Lower lobe of right lung (tissue), 2 donors: ENCODE measurements at regions not wholly inside any gene's neighbourhood (a gene's known extent, or its start where the extent isn't known, plus 50 kb on each side); places are given as distances from the start of the nearest gene placed in this dataset.

Source experiments
- ATAC-seq, 2 donors: fragments of 200-7000 bp; cut with Tn5 transposase; one replicate each; pipeline ENCODE4 v1.9.1; 2020 to 2022; ENCODE audit warnings: mild to moderate bottlenecking in 2 of 2, moderate library complexity in 2 of 2
- DNase-seq: peaks from one replicate; pipeline ENCODE4 v3.0.0-alpha.2; 2020
- H3K27ac ChIP-seq: fragments of 200-600 bp; one replicate; pipeline ENCODE4 v1.8.0; 2022
- H3K27me3 ChIP-seq: fragments of 200-600 bp; one replicate; pipeline ENCODE4 v1.8.0; 2022; ENCODE audit warnings: low read depth
- H3K36me3 ChIP-seq: fragments of 200-600 bp; one replicate; pipeline ENCODE4 v1.8.0; 2022; ENCODE audit warnings: mild to moderate bottlenecking
- H3K4me1 ChIP-seq: fragments of 200-600 bp; one replicate; pipeline ENCODE4 v1.8.0; 2022
- H3K4me3 ChIP-seq: fragments of 200-600 bp; one replicate; pipeline ENCODE4 v1.8.0; 2022; ENCODE audit warnings: mild to moderate bottlenecking
- H3K9me3 ChIP-seq: fragments of 200-600 bp; one replicate; pipeline ENCODE4 v1.8.0; 2022
- intact Hi-C: fragments of 100-400 bp; cut with DNase I; formaldehyde crosslinking; loops from one replicate; pipeline ENCODE4 v1.11.0; 2022
- TF ChIP-seq, protein P1 (sequence below): fragments of 200-600 bp; IDR thresholded peaks from one replicate; pipeline ENCODE4 v1.8.0; 2022; ENCODE audit warnings: antibody characterized with exemption, mild to moderate bottlenecking
- donor health status: DM: no; HTN: yes; CAD: no; lungs with severe emphysema.

DNA sequence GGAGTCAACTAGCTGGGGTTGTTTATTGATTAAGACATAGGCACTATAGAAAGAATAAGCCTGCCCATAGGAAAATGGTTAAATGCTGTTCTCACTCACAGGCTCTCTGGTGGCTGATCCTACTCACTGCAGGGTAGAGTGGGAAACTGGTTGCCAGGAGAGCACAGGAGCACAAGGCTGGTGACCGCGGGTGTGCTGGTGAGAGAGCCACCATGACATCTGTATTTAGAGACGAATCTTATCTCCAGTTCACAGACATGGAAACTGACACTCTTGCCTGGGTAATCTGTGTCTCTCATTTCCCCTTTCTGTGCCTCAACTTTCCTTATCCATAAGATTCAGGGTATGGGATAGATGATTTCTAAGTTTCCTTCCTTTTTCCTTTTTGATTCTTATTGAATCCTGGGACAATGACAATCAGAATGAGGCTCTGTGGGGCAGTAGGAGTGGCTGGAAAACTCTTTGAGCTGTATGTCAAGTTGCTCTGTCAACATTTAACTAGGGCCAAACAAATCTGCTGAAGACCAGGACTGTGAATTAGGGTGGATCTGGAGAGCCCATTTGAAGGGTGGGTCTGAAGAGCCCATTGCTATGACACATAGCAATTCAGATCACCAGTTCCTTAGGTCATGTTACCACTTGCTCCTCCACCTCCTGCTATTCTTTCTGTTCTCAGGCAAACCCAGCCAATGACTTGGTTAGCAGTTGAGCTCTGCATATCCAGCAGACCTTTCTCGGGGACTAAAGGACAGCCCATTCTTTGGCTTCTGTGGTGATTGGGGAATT lies 286.1 kb upstream of the TBL1XR1 start:
- DNase-seq (no peak), ATAC-seq (peak; percentile 29 to 41)
- Histone ChIP-seq H3K9me3 (no peaks in the 10 kb centered on the region), H3K27me3 (no peaks in the 10 kb centered on the region), H3K27ac (no peak overlapping the region), H3K4me3 (no peak overlapping the region), H3K36me3 (no peaks in the 10 kb centered on the region), H3K4me1 (no peaks in the 10 kb centered on the region)
- intact Hi-C loops, result no loop called here
- TF ChIP-seq, protein P1, sequence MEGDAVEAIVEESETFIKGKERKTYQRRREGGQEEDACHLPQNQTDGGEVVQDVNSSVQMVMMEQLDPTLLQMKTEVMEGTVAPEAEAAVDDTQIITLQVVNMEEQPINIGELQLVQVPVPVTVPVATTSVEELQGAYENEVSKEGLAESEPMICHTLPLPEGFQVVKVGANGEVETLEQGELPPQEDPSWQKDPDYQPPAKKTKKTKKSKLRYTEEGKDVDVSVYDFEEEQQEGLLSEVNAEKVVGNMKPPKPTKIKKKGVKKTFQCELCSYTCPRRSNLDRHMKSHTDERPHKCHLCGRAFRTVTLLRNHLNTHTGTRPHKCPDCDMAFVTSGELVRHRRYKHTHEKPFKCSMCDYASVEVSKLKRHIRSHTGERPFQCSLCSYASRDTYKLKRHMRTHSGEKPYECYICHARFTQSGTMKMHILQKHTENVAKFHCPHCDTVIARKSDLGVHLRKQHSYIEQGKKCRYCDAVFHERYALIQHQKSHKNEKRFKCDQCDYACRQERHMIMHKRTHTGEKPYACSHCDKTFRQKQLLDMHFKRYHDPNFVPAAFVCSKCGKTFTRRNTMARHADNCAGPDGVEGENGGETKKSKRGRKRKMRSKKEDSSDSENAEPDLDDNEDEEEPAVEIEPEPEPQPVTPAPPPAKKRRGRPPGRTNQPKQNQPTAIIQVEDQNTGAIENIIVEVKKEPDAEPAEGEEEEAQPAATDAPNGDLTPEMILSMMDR, result no peak

DNA sequence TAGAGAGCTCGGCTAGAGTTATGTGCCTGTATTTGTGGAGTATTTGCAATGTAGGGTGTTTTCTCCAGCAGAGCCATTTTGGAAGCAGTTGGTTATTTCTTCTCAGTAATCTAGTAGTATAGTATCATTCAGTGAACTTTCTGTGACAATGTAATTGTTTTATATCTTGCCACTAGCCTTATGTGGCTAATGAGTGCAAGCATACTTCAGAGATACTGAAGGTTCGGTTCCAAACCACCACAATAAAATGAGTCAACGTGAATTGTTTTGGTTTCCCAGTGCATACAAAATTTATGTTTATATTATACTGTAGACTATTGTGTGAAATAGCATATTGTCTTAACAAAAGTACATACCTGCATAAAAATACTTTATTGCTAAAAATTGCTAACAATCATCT lies 286.9 kb upstream of the TBL1XR1 start:
- Histone ChIP-seq H3K4me3 (no peak overlapping the region), H3K4me1 (no peaks in the 10 kb centered on the region), H3K27ac (no peak overlapping the region), H3K27me3 (no peaks in the 10 kb centered on the region), H3K36me3 (no peaks in the 10 kb centered on the region), H3K9me3 (no peaks in the 10 kb centered on the region)
- TF ChIP-seq, protein P1, result no peak
- ATAC-seq (no peak), DNase-seq (no peak)
- intact Hi-C loops, result no loop called here

DNA sequence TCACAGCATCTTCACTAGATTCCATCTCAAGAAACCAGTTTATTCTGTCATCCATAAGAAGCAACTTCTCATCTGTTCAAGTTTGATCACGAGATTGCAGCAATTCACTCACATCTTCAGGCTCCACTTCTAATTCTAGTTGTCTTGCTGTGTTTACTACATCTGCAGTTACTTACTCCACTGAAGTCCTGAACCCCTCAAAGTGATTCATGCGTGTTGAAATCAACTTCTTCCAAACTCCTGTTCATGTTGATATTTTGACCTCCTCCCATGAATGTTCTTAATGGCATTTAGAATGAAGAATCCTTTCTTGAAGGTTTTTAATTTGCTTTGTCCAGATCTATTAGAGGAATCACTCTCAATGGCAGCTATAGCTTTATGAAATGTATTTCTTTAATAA lies 287.6 kb upstream of the TBL1XR1 start:
- no peaks in the 10 kb centered on the region for H3K27me3 ChIP-seq
- DNase-seq (no peak), ATAC-seq (no peak)
- no peaks in the 10 kb centered on the region for H3K9me3 ChIP-seq
- no peaks in the 10 kb centered on the region for H3K4me1 ChIP-seq
- no peak overlapping the region for H3K27ac ChIP-seq
- H3K4me3 ChIP-seq, result no peak overlapping the region
- TF ChIP-seq, protein P1, result no peak
- H3K36me3 ChIP-seq, result no peaks in the 10 kb centered on the region
- intact Hi-C loops, result no loop called here

DNA sequence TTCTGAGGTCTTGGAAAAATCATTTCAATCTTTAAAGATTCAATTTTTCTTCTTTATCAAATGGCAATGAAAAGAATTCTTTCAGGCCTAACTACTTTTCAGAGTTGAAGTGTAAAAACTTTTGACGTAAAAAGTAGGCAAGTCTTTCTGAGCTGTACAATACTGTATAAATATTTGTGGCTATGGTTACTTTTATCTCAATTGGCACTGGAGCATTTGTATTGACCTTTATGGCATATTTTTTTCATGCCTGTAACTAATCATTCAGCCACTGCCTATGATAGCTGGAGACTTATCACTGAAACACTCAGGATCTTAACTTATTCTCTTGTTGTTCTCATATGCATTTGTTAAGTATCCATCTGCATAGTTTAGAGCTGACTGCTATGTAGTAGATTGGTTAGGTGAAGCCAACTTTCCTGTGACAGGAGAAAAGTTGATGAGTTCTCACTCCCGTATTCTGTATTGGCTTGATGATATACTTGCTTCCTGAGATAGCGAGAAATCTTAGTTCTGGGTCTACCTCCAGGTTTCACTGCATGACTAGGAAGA lies 290.4 kb upstream of the TBL1XR1 start:
- Histone ChIP-seq H3K4me1 (peaks cover 6% of the 10 kb centered on the region), H3K27me3 (no peaks in the 10 kb centered on the region), H3K27ac (no peak overlapping the region), H3K36me3 (no peaks in the 10 kb centered on the region), H3K4me3 (no peak overlapping the region), H3K9me3 (no peaks in the 10 kb centered on the region)
- ATAC-seq, result peak in 1 of 2 donors; percentile 42
- TF ChIP-seq, protein P1, result no peak
- intact Hi-C loops, result no loop called here
- DNase-seq, result no peak

DNA sequence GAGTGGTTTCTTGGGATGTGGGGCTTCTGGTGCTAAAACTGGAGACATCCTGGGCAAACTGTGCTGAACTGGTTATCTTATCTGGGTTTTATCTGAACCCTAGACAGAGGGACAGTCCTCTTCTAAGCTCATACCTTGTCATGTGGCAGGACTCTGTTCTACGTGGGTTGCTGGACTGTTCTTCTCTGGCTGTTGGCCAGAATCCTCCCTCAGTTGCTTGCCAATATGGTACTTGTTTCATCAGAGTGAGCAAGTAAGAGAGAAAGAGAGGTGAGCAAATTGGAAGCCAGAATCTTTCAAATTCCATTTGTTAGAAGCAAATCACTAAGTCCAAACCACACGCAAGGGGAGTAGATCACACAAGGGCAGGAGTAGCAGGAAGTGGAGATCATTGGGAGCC lies 291.5 kb upstream of the TBL1XR1 start:
- intact Hi-C loops, result no loop called here
- Histone ChIP-seq H3K9me3 (no peaks in the 10 kb centered on the region), H3K4me3 (no peak overlapping the region), H3K4me1 (peaks cover 6% of the 10 kb centered on the region), H3K36me3 (no peaks in the 10 kb centered on the region), H3K27me3 (no peaks in the 10 kb centered on the region), H3K27ac (no peak overlapping the region)
- DNase-seq (no peak), ATAC-seq (no peak)
- TF ChIP-seq, protein P1, result no peak
